Mesodermal cell (in vitro differentiated cells): ENCODE measurements at regions not wholly inside any gene's neighbourhood (a gene's known extent, or its start where the extent isn't known, plus 50 kb on each side); places are given as distances from the start of the nearest gene placed in this dataset.
"Not testable (repeated sequence)": the region's sequence is repeated elsewhere in the genome, so short reads cannot be mapped to it uniquely, and the experiment has no call there.

Source experiments
- H3K27ac ChIP-seq: 2 replicates; pipeline ENCODE4 v1.7.0; 2013; ENCODE audit warnings: mild to moderate bottlenecking, low read depth, low read length, moderate library complexity; ENCODE audit not compliant: severe bottlenecking
- H3K36me3 ChIP-seq: 2 replicates; pipeline ENCODE4 v1.7.1; 2013; ENCODE audit warnings: mild to moderate bottlenecking, low read length, moderate library complexity; ENCODE audit not compliant: control insufficient read depth, insufficient read depth
- H3K4me1 ChIP-seq: one replicate; pipeline ENCODE4 v1.7.1; 2013; ENCODE audit warnings: mild to moderate bottlenecking, low read length; ENCODE audit not compliant: insufficient read depth, control insufficient read depth, poor library complexity, severe bottlenecking
- H3K4me3 ChIP-seq: 2 replicates; pipeline ENCODE4 v1.7.0; 2013; ENCODE audit warnings: low read length, control low read depth, mild to moderate bottlenecking; ENCODE audit not compliant: insufficient read depth, poor library complexity, severe bottlenecking; ENCODE audit errors: extremely low read depth
- H3K9me3 ChIP-seq: 2 replicates; pipeline ENCODE4 v1.7.1; 2013; ENCODE audit warnings: mild to moderate bottlenecking, low read length, moderate library complexity; ENCODE audit not compliant: control insufficient read depth
- WGBS, 2 experiments: methylation state at CpG; one replicate each; pipeline ENCODE4 v1.1.5; 2013; ENCODE audit warnings: missing lambda C conversion rate in 2 of 2; ENCODE audit not compliant: insufficient coverage in 2 of 2; 5-methylcytosine and 5-hydroxymethylcytosine counted together

- not testable (repeated sequence) for H3K36me3 ChIP-seq, H3K9me3 ChIP-seq, H3K27ac ChIP-seq, H3K4me1 ChIP-seq, H3K4me3 ChIP-seq
- WGBS, 2 experiments = no CpG with 5 or more reads among the region's 4 CpGs
These were observed 103.4 kb downstream of the TBC1D26 start for GRCh38 chr17:15835481-15835880.

DNA sequence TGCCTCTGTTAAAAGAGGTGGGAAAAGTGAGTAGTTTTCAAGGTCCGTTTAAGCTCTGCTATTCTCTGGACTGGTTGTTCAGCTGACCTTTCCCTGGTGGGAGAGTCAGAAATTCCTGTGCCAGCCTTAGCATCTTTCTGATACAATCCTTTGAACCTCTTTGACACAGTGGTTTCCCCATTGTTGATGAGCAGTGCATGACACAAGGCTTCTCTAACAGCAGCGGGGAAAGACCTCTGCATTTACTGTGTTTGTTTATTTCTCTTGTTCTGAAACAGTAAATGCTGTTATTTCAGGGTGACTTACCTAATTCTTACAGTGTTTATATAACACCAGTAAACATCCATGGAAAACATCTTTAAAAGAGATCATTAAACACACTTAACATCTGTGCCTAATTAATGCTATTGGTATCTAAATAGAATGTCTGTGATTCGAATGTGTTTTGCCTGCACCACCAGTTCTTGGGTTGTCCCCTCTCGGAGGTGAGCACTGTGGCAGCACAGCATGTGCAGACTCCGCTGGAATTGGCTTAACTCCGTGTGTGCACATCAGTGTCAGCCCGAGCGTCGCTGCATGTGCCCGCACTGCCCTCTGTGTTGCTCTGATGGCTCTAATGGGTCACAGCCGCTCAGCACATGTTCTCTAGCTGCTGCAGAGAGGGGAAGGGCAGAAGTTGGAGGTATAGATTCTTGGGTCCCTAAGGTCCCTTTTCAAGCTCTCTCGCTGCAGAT, 104.3 kb downstream of the TBC1D26 start:
- WGBS, 2 experiments = 86 to 100% methylated on average over 2 of the region's 12 CpGs
- not testable (repeated sequence) for H3K27ac ChIP-seq, H3K36me3 ChIP-seq, H3K4me1 ChIP-seq, H3K4me3 ChIP-seq, H3K9me3 ChIP-seq

GRCh38 chr17:15836991-15837390, 104.9 kb downstream of the TBC1D26 start:
- H3K27ac ChIP-seq, H3K36me3 ChIP-seq, H3K4me3 ChIP-seq, H3K9me3 ChIP-seq, H3K4me1 ChIP-seq: not testable (repeated sequence)
- 83 to 95% methylated on average over 2 to 3 of the region's 5 CpGs for WGBS, 2 experiments

GRCh38 chr17:15847447-15848229, 97.3 kb upstream of the ADORA2B start:
- not testable (repeated sequence) for H3K4me1 ChIP-seq, H3K36me3 ChIP-seq, H3K27ac ChIP-seq, H3K4me3 ChIP-seq, H3K9me3 ChIP-seq
- no CpG with 5 or more reads among the region's 6 CpGs for WGBS, 2 experiments

DNA sequence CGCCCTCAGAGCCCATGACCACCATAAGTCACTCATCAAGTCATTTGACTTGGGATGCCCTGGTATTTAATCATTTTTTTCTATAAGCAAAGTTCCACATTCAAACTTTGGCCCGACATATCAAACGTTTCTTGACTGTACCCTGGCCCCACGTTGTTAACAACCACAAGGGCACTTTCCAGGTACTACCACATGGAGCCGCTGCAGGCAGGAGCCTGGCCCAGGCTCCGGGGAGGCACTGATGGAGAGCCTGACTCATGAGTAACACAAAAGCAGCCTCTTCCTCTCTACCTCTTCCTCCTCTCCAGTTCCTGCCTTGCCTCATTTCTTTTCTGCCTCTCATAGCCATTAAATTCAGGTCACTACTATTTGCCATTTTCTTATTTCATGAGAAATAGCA, 95.9 kb upstream of the ADORA2B start:
- H3K4me1 ChIP-seq, H3K36me3 ChIP-seq, H3K4me3 ChIP-seq, H3K9me3 ChIP-seq, H3K27ac ChIP-seq: not testable (repeated sequence)
- WGBS, 2 experiments = 0 to 12% methylated on average over 1 to 5 of the region's 6 CpGs

DNA sequence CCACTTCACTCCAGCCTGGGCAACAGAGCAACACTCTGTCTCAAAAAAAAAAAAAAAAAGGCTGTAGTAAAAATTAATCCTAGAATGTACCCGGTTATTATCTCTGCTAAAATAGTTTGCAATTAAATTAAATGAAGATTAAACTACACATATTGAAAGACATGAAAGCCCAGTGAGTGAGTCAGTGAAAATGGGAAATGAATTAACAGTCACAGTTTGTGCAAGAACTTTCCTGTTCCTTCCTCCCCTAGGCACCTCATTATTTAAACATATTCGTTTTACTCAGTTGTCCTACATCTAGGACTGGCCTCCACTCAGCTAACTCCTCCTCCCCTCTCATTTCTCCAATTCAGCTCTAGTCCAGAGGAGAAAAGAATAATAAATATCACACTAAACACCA, 94.9 kb upstream of the ADORA2B start:
- not testable (repeated sequence) for H3K4me3 ChIP-seq, H3K4me1 ChIP-seq, H3K36me3 ChIP-seq, H3K9me3 ChIP-seq, H3K27ac ChIP-seq
- no CpG with 5 or more reads among the region's 2 CpGs for WGBS, 2 experiments

DNA sequence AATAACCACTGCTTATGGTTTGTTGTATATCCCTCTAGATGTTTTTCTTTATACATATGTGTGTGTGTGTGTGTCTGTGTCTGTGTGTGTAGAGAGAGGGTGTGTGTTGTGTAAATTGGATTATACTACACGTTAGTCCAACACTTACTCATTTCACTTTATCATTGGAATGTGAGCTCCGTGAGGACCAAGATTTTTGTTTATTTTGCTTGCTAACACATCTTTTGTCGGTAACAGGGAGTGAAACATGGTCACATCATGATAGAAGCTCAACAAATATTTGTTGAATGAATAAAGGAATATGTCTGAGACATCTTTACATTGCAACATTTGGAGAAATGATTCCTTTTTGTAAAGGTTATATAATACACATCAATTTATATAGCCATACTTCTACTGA, 94.2 kb upstream of the ADORA2B start:
- not testable (repeated sequence) for H3K36me3 ChIP-seq, H3K27ac ChIP-seq, H3K4me1 ChIP-seq, H3K9me3 ChIP-seq, H3K4me3 ChIP-seq
- no CpG with 5 or more reads among the region's 3 CpGs for WGBS, 2 experiments

DNA sequence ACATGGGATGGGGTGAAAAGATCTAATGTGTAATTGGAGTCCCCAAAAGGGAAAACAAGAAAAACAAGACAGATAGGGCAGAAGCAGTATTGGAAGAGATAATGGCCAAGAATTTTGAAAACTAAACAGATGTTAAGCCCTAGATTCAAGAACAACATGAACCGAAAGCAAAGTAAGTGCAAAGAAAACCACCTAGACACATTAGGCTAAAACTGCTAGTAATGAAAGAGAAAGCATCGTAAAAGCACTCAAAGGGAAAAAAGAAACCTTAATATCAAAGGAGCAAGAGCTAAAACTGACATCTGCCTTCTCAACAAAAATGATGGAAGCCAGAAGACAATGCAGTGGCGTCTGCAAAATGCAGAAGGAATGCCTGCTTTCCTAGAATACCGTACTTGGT, 92.1 kb upstream of the ADORA2B start:
- H3K4me1 ChIP-seq, H3K4me3 ChIP-seq, H3K9me3 ChIP-seq, H3K36me3 ChIP-seq, H3K27ac ChIP-seq: not testable (repeated sequence)
- WGBS, 2 experiments = no CpG with 5 or more reads among the region's 4 CpGs

- no CpG with 5 or more reads among the region's 3 CpGs for WGBS, 2 experiments
- not testable (repeated sequence) for H3K4me1 ChIP-seq, H3K36me3 ChIP-seq, H3K4me3 ChIP-seq, H3K9me3 ChIP-seq, H3K27ac ChIP-seq
These were observed 88.7 kb upstream of the ADORA2B start for GRCh38 chr17:15856191-15856590.

DNA sequence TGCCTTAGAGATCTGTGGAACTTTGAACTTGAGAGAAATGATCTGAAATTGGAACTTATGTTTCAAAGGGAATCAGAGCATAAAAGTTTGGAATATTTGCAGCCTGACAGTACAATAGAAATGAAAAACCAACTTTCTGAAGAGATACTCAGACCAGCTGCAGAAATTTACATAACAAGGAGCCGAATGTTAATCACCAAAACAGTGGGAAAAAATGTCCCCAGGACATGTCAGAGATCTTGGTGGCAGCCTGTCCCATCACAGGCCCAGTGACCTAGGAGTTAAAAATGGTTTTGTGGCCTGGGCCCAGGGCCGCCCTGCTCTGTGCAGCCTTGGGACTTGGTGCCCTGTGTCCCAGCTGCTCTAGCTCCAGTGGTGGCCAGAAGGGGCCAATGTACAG, 88.2 kb upstream of the ADORA2B start:
- not testable (repeated sequence) for H3K4me3 ChIP-seq, H3K36me3 ChIP-seq, H3K27ac ChIP-seq, H3K4me1 ChIP-seq, H3K9me3 ChIP-seq
- no CpG with 5 or more reads among the region's 2 CpGs for WGBS, 2 experiments

GRCh38 chr17:15858082-15858481, 86.8 kb upstream of the ADORA2B start:
- WGBS, 2 experiments = no CpG with 5 or more reads among the region's 3 CpGs
- H3K27ac ChIP-seq, H3K4me3 ChIP-seq, H3K9me3 ChIP-seq, H3K4me1 ChIP-seq, H3K36me3 ChIP-seq: not testable (repeated sequence)
